Fibroblast of skin of left biceps (primary cell): ENCODE measurements at regions not wholly inside any gene's neighbourhood (a gene's known extent, or its start where the extent isn't known, plus 50 kb on each side); places are given as distances from the start of the nearest gene placed in this dataset.

Experiments used
- DNase-seq, 2 experiments: peaks; one replicate each; pipeline ENCODE4 v3.0.0-alpha.2; 2013; ENCODE audit warnings: low read depth in 2 of 2

- no peak for DNase-seq
Observed at GRCh38 chr2:206368484-206368883, 74.8 kb upstream of the ADAM23 start.

GRCh38 chr2:206368933-206369569, 74.3 kb upstream of the ADAM23 start:
- DNase-seq = no peak

- DNase-seq = no peak
Observed at GRCh38 chr2:206375956-206376355, 67.4 kb upstream of the ADAM23 start.

- no peak for DNase-seq
Observed at GRCh38 chr2:206378835-206379234, 64.5 kb upstream of the ADAM23 start.

GRCh38 chr2:206379266-206379665, 64.1 kb upstream of the ADAM23 start:
- no peak for DNase-seq

GRCh38 chr2:206379886-206380285, 63.4 kb upstream of the ADAM23 start:
- no peak for DNase-seq

- DNase-seq = no peak
Observed at GRCh38 chr2:206381881-206382280, 61.5 kb upstream of the ADAM23 start.

GRCh38 chr2:206383669-206384068, 59.7 kb upstream of the ADAM23 start:
- no peak for DNase-seq

GRCh38 chr2:206387808-206388207, 55.5 kb upstream of the ADAM23 start:
- no peak for DNase-seq

- no peak for DNase-seq
Observed at GRCh38 chr2:206388698-206389097, 54.6 kb upstream of the ADAM23 start.

- no peak for DNase-seq
Observed at GRCh38 chr2:206389164-206389563, 54.2 kb upstream of the ADAM23 start.

GRCh38 chr2:206390181-206390580, 53.2 kb upstream of the ADAM23 start:
- DNase-seq = no peak

GRCh38 chr2:206392118-206392517, 51.2 kb upstream of the ADAM23 start:
- peak; percentile 1 to 4 for DNase-seq
